Glomerular endothelial cell (primary cell): ENCODE measurements at regions not wholly inside any gene's neighbourhood (a gene's known extent, or its start where the extent isn't known, plus 50 kb on each side); places are given as distances from the start of the nearest gene placed in this dataset.

Source experiments
- DNase-seq: peaks from one replicate; pipeline ENCODE4 v3.0.0-alpha.2; 2011; ENCODE audit warnings: low read depth, low spot score; ENCODE audit errors: extremely low read depth

DNA sequence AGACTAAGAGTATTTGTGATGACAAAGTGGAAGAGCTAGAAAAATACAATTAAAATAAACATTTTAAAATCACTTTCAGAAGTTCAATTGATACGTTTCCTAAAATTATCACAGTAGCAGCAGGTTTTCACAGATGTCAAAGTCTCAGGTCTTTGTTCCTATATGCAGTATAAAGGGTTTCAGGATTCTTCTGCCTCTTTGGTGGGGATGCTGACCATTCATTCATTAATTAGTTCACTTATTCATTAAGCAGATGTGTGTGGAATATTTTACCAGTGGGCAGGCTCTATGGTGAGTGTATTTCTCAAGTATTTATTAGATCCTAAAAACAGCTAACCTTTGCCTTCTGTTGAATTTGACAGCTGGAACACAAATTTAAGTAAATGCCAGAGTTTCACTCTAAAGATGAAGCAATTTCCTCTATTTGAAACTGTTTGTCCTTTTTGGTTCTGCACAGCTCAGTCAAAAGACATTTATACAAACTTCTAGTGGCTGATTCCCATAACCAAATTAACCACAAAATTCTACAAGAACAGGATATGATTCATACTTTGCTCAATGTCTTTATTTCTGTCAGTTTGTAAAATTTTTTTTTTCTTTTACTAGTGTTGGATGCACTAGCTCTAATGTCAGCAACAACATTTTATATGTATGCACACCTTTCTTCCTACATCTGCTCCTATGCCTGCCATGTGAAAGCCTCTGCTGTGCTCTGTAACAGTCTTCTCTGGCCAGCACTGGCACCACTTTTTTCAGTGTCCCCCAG is 75.9 kb upstream of the PRR16 start:
- DNase-seq: no peak

DNA sequence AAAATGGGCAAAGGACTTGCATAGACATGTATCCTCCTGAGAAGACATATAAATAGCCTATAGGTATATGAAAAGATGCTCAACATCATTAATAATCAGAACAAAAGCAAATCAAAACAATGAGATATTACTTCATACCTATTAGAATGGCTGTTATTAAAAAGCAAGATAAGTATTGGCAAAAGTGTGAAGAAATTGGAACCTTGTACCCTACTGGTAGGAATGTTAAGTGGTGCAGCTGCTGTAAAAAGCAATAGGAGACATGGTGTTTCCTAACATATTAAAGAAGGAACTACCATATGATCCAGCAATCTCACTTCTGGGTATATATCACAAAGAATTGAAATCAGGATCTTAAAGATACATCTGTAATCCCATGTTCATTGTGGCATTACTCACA is 69.8 kb upstream of the PRR16 start:
- DNase-seq: no peak

DNA sequence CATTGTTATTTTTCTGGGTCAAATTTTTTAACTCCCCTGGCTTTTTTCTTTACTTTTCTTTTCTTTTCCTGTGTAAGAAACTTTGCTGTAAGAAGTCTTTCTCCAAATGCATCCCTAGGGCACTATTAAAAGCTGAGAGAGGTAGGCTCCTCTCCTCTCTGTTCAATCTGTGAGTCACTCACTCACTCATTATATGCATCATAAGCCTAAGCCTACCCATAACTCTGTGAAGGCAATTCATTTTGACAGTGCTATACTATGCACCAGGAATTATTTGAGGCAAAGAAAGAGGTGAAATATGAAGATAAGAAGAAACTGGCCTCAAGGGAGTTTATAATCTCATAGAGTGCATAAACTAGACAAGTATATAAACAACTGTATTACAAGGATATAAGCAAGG is 67.9 kb upstream of the PRR16 start:
- no peak for DNase-seq

DNA sequence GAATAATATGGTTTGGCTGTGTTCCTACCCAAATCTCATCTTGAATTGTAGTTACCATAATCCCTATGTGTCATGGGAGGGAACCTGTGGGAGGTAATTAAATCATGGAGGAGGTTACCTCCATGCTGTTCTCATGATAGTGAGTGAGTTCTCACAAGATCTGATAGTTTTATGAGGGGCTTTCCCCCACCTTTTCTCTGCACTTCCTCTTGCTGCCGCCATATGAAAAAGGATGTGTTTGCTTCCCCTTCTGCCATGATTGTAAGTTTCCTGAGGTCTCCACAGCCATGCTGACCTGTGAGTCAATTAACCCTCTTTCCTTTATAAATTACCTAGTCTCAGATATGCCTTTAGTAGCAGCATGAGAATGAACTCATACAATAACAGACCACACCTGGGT is 63.7 kb upstream of the PRR16 start:
- no peak for DNase-seq

DNA sequence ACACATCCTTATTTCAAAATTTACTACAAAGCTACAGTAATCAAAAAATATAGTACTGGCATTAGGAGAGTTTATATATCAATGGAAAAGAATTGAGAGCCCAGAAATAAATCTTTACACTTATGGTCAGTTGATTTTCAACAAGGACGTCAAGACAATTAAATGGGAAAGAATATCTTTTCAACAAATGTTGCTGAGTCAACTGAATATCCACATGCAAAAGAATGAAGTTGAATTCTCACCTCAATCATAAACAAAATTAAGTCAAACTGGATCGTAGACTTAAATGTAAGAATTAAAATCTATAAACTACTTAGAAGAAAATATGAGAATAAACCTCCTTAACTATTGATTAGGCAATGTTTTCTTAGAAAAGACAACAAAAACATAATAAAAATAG is 61.5 kb upstream of the PRR16 start:
- no peak for DNase-seq

DNA sequence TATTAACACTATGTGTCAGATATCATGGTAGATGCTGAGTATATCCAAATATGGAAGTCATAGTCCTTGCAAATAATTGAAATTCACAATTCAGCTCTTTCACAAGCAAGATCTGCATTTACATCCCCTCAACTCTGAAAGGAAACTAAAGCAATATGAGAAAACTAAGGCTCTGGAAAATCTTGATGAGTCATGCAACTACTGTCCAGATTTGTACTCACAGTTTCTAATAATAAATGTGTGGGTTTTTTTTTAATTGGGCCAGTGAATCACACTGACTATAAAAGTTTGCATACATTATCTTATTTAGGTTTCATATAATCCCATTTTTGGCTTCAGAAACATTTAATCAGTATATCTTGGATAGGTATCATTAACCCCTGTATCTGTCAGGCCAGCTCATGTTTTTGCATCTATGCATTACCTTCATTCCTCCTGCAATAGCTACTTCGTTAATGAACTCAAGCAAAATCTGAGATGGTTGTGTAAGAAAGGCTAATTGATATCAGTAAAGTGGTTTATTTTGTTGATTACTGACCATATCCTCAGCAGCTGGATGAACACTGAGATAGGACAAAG is 58.7 kb upstream of the PRR16 start:
- DNase-seq: peak; percentile 42

DNA sequence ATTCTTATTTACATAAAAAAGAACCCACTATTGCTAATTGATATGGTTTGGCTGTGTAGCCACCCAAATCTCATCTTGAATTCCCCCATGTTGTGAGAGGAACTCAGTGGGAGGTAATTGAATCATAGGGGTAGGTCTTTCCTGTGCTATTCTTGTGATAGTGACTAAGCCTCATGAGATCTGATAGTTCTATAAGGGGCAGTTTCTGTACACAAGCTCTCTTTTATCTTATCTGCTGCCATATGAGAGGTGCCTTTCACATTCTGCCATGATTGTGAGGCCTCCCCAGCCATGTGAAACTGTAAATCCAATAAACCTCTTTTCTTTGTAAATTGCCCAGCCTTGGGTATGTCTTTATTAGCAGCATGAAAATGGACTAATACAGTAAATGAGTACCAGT is 58.2 kb upstream of the PRR16 start:
- DNase-seq: peak; percentile 16

DNA sequence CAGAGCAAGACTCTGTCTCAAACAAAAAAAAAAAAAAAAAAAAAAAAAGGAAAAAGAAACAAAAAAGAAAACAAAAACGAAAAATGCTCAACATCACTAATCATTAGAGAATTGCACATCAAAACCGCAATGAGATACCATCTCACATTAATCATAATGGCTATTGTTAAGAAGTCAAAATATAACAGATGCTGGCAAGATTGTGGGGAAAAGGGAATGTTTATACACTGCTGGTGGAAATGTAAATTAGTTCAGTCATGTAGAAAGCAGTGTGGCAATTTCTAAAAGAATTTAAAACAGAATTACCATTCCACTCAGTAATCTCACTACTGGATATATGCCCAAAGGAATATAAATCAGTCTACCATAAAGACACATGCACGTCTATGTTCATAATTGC is 50.4 kb upstream of the PRR16 start:
- DNase-seq: peak; percentile 16
